HG02884 (cell line): ENCODE measurements at regions not wholly inside any gene's neighbourhood (a gene's known extent, or its start where the extent isn't known, plus 50 kb on each side); places are given as distances from the start of the nearest gene placed in this dataset.

Source experiments
- ATAC-seq: cut with Tn5 transposase; IDR thresholded peaks from one replicate; pipeline ENCODE4 v1.9.1; 2021; ENCODE audit warnings: mild to moderate bottlenecking, moderate library complexity; ENCODE audit not compliant: unreplicated experiment

GRCh38 chr17:79185671-79186070 is 111.0 kb downstream of the ENGASE start:
- ATAC-seq, result no peak

GRCh38 chr17:79184219-79184618 is 109.6 kb downstream of the ENGASE start:
- no peak for ATAC-seq

- ATAC-seq, result no peak
These were observed 108.9 kb downstream of the ENGASE start for GRCh38 chr17:79183293-79184158.

- no peak for ATAC-seq
These were observed 108.3 kb downstream of the ENGASE start for GRCh38 chr17:79183043-79183292.

GRCh38 chr17:79182176-79183042 is 107.8 kb downstream of the ENGASE start:
- no peak for ATAC-seq

- no peak for ATAC-seq
These were observed 105.9 kb downstream of the ENGASE start for GRCh38 chr17:79180358-79181005.

GRCh38 chr17:79179334-79179733 is 104.7 kb downstream of the ENGASE start:
- ATAC-seq, result no peak

GRCh38 chr17:79177877-79178276 is 103.3 kb downstream of the ENGASE start:
- ATAC-seq, result no peak

- ATAC-seq, result no peak
These were observed 102.4 kb downstream of the ENGASE start for GRCh38 chr17:79176792-79177601.

- no peak for ATAC-seq
These were observed 100.6 kb downstream of the ENGASE start for GRCh38 chr17:79174905-79175856.

GRCh38 chr17:79174193-79174765 is 99.7 kb downstream of the ENGASE start:
- ATAC-seq, result no peak

GRCh38 chr17:79171188-79171587 is 96.6 kb downstream of the ENGASE start:
- ATAC-seq, result no peak

- no peak for ATAC-seq
These were observed 95.2 kb downstream of the ENGASE start for GRCh38 chr17:79169861-79170260.

GRCh38 chr17:79169366-79169765 is 94.7 kb downstream of the ENGASE start:
- ATAC-seq, result no peak

- ATAC-seq, result no peak
These were observed 93.9 kb downstream of the ENGASE start for GRCh38 chr17:79168486-79169055.

- no peak for ATAC-seq
These were observed 92.9 kb downstream of the ENGASE start for GRCh38 chr17:79167486-79167885.

- ATAC-seq, result no peak
These were observed 91.3 kb downstream of the ENGASE start for GRCh38 chr17:79165756-79166473.

GRCh38 chr17:79164913-79165695 is 90.5 kb downstream of the ENGASE start:
- ATAC-seq, result no peak
